SK-N-SH (cell line): ENCODE measurements at regions not wholly inside any gene's neighbourhood (a gene's known extent, or its start where the extent isn't known, plus 50 kb on each side); places are given as distances from the start of the nearest gene placed in this dataset.

ENCODE experiments used
- CHD2 ChIP-seq: fragments of 150-350 bp; IDR thresholded peaks from 2 replicates; pipeline ENCODE4 v1.6.1; 2018; ENCODE audit warnings: low read length; ENCODE audit not compliant: partially characterized antibody
- CTCF ChIP-seq: fragments of 200-600 bp; sonication (generic); IDR thresholded peaks from 2 replicates; pipeline ENCODE4 v1.6.1; 2017; ENCODE audit warnings: antibody characterized with exemption, mild to moderate bottlenecking, moderate library complexity
- FOSL2 ChIP-seq: IDR thresholded peaks from 2 replicates; pipeline ENCODE4 v1.4.0; 2012; ENCODE audit warnings: low read depth, mild to moderate bottlenecking, moderate library complexity, borderline replicate concordance
- FOXM1 ChIP-seq: IDR thresholded peaks from 2 replicates; pipeline ENCODE4 v1.4.0; 2012; ENCODE audit warnings: low read depth, mild to moderate bottlenecking
- GATA2 ChIP-seq: sonication (generic); formaldehyde crosslinking; IDR thresholded peaks from 2 replicates; pipeline ENCODE4 v1.5.0; 2020; ENCODE audit warnings: mild to moderate bottlenecking, missing genetic modification reagents
- MEF2A ChIP-seq: IDR thresholded peaks from 2 replicates; pipeline ENCODE4 v1.4.0; 2012; ENCODE audit warnings: low read depth, borderline replicate concordance
- NFIC ChIP-seq: IDR thresholded peaks from 2 replicates; pipeline ENCODE4 v1.4.0; 2012; ENCODE audit warnings: borderline replicate concordance
- POLR2AphosphoS5 ChIP-seq: IDR thresholded peaks from 2 replicates; pipeline ENCODE4 v1.6.1; 2012; ENCODE audit warnings: low read depth, low read length
- RCOR1 ChIP-seq: fragments of 150-350 bp; IDR thresholded peaks from 2 replicates; pipeline ENCODE4 v1.6.1; 2017; ENCODE audit warnings: antibody characterized with exemption, low read length
- REST ChIP-seq: IDR thresholded peaks from 2 replicates; pipeline ENCODE4 v1.6.1; 2012; ENCODE audit warnings: mild to moderate bottlenecking, low read depth, low read length, moderate library complexity
- TAF1 ChIP-seq: IDR thresholded peaks from 2 replicates; pipeline ENCODE4 v1.6.1; 2012; ENCODE audit warnings: low read depth, mild to moderate bottlenecking, low read length, moderate library complexity, borderline replicate concordance
- TEAD4 ChIP-seq: IDR thresholded peaks from 2 replicates; pipeline ENCODE4 v1.4.0; 2012; ENCODE audit warnings: mild to moderate bottlenecking, borderline replicate concordance; ENCODE audit not compliant: insufficient read depth
- YY1 ChIP-seq: IDR thresholded peaks from 2 replicates; pipeline ENCODE4 v1.4.0; 2012; ENCODE audit warnings: low read depth, mild to moderate bottlenecking
- TF ChIP-seq, protein P1 (sequence below): IDR thresholded peaks from 2 replicates; pipeline ENCODE4 v1.4.0; 2012; ENCODE audit warnings: low read depth

DNA sequence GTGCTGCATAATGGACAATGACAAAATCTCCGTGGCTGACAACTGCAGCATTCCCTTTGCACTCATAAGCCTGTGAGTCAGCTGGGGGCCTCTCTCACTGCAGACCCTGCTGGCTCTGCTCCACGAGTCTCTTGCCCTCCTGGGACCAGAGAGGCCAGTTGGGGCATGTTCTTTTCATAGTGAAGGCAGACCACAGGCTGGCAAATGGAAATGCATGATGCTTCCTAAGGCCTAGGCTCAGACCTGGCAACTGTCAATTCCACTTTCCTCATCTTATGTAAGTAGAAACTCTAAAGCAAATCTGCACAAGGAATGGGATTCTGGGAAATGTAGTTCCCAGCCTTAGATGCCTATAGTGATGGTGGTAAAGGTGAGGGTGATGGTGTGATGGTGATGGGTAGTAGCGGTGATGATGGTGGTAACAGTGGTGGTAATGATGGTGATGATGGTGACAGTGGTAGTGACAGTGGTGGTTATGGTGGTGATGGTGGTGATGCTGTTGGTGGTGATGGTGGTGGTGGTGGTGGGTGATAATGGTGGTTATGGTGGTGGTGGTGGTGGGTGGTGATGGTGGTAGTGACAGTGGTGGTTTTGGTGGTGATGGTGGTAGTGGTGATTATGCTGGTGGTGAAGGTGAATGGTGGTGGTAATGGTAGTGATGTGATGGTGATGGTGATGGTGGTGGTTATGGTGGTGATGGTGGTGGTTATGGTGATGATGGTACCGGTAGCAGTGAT, 185.8 kb upstream of the ARL4C start (continued):
- TF ChIP-seq REST (peak; percentile 44; the same call in 1 of the 2 replicates), NFIC (peak; percentile 66), GATA2 (no peak), TAF1 (no peak), MEF2A (no peak), YY1 (0 out of 2 replicates have a peak, but pooled peaks have one; percentile 24), FOSL2 (peak; percentile 63; the same call in 1 of the 2 replicates), CHD2 (no peak), CTCF (no peak), FOXM1 (no peak), TEAD4 (no peak), RCOR1 (no peak), POLR2AphosphoS5 (no peak)
- TF ChIP-seq, protein P1, sequence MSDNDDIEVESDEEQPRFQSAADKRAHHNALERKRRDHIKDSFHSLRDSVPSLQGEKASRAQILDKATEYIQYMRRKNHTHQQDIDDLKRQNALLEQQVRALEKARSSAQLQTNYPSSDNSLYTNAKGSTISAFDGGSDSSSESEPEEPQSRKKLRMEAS, result no peak
